AG09309 (cell line): ENCODE measurements at regions not wholly inside any gene's neighbourhood (a gene's known extent, or its start where the extent isn't known, plus 50 kb on each side); places are given as distances from the start of the nearest gene placed in this dataset.

ENCODE experiments used
- DNase-seq: peaks from one replicate; pipeline ENCODE4 v3.0.0-alpha.2; 2010; ENCODE audit warnings: low read depth
- H3K4me3 ChIP-seq: 2 replicates; pipeline ENCODE4 v1.5.1; 2011; ENCODE audit warnings: mild to moderate bottlenecking, low read depth, low read length, moderate library complexity; ENCODE audit not compliant: control insufficient read depth
- TF ChIP-seq, protein P1 (sequence below): IDR thresholded peaks from 2 replicates; pipeline ENCODE4 v1.5.1; 2011; ENCODE audit warnings: mild to moderate bottlenecking, low read depth, low read length, inconsistent platforms; ENCODE audit not compliant: insufficient read depth, control insufficient read depth; ENCODE audit errors: missing control alignments

DNA sequence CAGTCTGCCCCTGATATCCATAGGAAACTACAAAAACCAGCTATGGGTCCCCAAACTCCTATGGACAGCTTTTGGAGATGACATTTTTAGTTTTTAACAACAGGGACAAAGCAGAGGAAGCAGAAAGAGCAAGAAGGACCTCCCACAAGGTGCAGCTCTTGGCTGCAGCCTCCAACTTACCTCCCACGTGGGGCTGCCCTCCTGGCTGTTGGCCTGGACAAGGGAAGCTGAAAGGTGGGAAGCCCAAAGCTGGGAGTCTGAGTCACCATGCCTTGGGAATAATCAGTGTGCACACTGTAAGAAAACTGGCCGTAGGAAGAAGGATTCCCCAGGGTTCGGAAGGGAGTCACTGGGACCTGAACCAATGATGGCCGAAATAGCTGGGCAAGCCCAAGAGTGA is 51.8 kb upstream of the PAX1 start:
- DNase-seq, result no peak
- TF ChIP-seq, protein P1, sequence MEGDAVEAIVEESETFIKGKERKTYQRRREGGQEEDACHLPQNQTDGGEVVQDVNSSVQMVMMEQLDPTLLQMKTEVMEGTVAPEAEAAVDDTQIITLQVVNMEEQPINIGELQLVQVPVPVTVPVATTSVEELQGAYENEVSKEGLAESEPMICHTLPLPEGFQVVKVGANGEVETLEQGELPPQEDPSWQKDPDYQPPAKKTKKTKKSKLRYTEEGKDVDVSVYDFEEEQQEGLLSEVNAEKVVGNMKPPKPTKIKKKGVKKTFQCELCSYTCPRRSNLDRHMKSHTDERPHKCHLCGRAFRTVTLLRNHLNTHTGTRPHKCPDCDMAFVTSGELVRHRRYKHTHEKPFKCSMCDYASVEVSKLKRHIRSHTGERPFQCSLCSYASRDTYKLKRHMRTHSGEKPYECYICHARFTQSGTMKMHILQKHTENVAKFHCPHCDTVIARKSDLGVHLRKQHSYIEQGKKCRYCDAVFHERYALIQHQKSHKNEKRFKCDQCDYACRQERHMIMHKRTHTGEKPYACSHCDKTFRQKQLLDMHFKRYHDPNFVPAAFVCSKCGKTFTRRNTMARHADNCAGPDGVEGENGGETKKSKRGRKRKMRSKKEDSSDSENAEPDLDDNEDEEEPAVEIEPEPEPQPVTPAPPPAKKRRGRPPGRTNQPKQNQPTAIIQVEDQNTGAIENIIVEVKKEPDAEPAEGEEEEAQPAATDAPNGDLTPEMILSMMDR, result no peak
- H3K4me3 ChIP-seq, result no peak overlapping the region

- no peak overlapping the region for H3K4me3 ChIP-seq
- no peak for DNase-seq
- TF ChIP-seq, protein P1, result no peak
These were observed 62.0 kb upstream of the PAX1 start for GRCh38 chr20:21643417-21643816.

GRCh38 chr20:21640556-21640955 is 64.9 kb upstream of the PAX1 start:
- no peak overlapping the region for H3K4me3 ChIP-seq
- no peak for DNase-seq
- TF ChIP-seq, protein P1, result no peak

DNA sequence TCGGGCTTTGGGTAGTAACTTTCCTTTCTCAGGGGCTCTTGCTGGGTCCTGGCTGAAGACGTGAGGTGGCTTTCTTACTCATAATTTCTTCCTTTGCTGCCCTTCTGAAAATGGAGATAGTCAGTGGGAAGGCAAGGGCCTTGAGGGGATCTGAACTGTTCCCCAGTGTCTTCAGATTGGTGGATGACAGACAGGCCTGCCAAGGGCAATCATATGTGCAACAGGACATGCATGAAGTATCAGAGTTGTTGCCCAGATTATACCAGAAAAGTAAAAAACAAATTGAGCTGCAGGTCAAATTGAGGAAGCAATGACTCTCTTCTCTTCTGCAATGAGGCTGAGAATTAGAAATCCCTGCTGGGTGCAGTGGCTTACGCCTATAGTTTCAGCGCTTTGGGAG is 71.6 kb upstream of the PAX1 start:
- H3K4me3 ChIP-seq, result no peak overlapping the region
- TF ChIP-seq, protein P1, result no peak
- DNase-seq, result no peak

GRCh38 chr20:21632735-21633053 is 72.8 kb upstream of the PAX1 start:
- DNase-seq, result no peak
- TF ChIP-seq, protein P1, result no peak
- no peak overlapping the region for H3K4me3 ChIP-seq

GRCh38 chr20:21632031-21632734 is 73.3 kb upstream of the PAX1 start:
- no peak for DNase-seq
- H3K4me3 ChIP-seq, result no peak overlapping the region
- TF ChIP-seq, protein P1, result no peak

GRCh38 chr20:21628800-21629199 is 76.7 kb upstream of the PAX1 start:
- TF ChIP-seq, protein P1, result no peak

More at GRCh38 chr20:21628800-21629199, 76.7 kb upstream of the PAX1 start:
- no peak overlapping the region for H3K4me3 ChIP-seq
- no peak for DNase-seq
